COLO668 (cell line): ENCODE measurements at regions not wholly inside any gene's neighbourhood (a gene's known extent, or its start where the extent isn't known, plus 50 kb on each side); places are given as distances from the start of the nearest gene placed in this dataset.

Experiments
- DNase-seq: peaks from one replicate; lab custom pipeline; 2025; ENCODE audit not compliant: unreplicated experiment; lab: John Stamatoyannopoulos, UW

DNA sequence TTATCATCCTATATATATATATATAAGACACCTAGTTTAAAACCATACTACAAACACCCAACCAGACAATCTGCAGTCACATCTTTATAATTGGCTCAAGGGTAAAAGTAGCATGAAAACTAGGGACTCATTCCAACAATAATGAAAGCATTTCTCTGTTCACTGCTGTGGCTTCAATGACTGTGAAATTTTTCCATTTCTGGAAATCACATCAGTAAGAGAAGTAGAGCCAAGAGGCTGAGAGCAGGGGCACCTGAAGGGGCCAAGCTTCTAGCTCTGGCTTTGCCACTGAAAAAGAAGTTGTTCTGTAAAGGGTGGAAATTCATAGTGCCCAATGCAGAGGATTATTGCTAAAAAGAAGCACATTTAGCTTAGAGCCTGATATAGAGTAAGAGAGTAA is 158.6 kb upstream of the GLI3 start:
- DNase-seq: no peak

- no peak for DNase-seq
These were observed 155.8 kb upstream of the GLI3 start for GRCh38 chr7:42392826-42393225.

GRCh38 chr7:42389697-42390096 is 152.7 kb upstream of the GLI3 start:
- DNase-seq: no peak

DNA sequence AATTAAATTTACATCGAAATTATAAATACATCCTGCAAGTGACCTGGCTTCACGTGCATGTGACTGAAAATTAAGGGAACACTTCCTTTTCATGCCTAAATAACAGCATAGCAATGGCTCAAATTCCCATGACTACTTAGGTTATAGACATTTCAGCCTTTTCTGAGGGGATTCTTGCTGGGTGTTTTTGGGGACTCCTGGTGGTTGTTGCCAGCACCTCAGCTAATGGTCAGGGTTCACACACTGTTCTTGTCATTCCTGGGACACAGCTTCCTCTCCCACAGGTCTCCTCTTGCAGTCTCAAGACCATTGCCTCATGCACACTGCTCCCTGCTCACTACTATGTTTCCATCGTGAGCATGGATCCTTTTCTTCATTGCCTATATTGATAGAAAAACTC is 148.9 kb upstream of the GLI3 start:
- DNase-seq: no peak

GRCh38 chr7:42381161-42381560 is 144.2 kb upstream of the GLI3 start:
- no peak for DNase-seq

- no peak for DNase-seq
These were observed 143.4 kb upstream of the GLI3 start for GRCh38 chr7:42380401-42380800.

- DNase-seq: no peak
These were observed 141.1 kb upstream of the GLI3 start for GRCh38 chr7:42378149-42378548.

GRCh38 chr7:42373285-42373684 is 136.3 kb upstream of the GLI3 start:
- DNase-seq: no peak

- no peak for DNase-seq
These were observed 135.5 kb upstream of the GLI3 start for GRCh38 chr7:42372479-42372878.

- no peak for DNase-seq
These were observed 122.9 kb upstream of the GLI3 start for GRCh38 chr7:42359946-42360345.

DNA sequence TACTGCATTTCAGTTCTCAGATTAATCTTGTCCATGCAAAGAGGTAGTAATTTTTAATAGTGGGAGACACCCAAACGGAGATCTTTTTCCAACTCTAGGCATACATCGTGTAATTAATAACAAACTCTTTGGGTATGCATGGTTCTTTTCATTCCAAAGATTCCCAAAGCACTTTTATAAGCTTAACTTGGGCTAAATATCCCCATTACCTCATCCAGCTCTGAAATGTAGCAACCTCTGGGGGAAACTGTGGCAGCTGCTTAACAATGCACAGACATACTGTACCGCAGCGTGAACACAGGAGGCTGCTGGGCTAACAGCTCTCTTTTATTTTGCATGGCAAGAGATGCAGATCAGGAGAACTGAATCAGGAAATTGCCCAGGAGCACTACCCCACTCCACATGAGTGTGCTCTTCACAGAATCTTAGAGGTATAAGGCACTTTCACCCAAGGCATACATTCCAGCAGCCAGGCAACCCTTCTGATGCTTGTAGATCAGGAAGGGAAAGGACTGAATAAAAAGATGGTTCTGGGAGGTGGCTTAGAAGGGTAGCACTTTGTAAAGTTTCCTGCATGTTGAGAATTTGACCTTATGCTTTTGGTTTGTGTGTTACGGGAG is 114.4 kb upstream of the GLI3 start:
- no peak for DNase-seq

- DNase-seq: no peak
These were observed 113.8 kb upstream of the GLI3 start for GRCh38 chr7:42350801-42351200.

- no peak for DNase-seq
These were observed 111.6 kb upstream of the GLI3 start for GRCh38 chr7:42348631-42349030.

DNA sequence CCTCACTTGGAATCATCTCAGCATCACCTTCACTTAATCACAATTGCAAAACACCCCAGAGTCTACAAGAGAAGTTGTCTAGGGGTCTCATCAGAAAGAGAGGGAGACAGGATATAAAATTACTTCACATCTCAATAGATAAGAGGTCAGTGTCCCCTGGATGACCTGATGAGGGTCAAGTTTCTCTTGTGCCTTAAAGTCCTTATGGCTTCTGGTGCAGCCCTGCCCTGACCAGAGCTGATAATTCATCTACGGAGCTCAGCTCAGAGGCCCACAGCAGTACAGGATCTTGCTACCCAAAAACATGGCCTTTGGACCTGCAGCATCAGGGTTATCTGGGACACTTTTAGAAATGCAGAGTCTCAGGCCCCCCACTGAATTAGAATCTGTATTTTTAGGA is 111.1 kb upstream of the GLI3 start:
- DNase-seq: no peak

DNA sequence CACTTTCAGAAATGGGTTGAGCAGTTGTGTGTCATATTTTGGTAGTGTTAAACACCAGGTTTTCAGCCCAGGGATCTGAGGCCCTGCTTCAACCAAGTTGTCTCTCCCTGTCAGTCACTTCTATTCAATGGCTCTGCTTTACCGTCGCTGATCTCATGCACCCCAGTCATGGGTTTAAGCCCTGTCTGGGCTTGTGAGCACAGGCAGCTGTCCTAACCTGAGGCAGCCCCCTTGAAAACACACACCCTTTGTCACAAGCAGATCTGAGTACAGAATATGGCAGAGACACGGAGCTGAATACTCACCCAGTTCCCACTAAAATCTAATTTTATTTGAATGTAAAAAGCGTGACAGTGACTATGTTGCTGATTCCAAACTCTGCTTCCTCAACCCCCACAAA is 110.6 kb upstream of the GLI3 start:
- no peak for DNase-seq

DNA sequence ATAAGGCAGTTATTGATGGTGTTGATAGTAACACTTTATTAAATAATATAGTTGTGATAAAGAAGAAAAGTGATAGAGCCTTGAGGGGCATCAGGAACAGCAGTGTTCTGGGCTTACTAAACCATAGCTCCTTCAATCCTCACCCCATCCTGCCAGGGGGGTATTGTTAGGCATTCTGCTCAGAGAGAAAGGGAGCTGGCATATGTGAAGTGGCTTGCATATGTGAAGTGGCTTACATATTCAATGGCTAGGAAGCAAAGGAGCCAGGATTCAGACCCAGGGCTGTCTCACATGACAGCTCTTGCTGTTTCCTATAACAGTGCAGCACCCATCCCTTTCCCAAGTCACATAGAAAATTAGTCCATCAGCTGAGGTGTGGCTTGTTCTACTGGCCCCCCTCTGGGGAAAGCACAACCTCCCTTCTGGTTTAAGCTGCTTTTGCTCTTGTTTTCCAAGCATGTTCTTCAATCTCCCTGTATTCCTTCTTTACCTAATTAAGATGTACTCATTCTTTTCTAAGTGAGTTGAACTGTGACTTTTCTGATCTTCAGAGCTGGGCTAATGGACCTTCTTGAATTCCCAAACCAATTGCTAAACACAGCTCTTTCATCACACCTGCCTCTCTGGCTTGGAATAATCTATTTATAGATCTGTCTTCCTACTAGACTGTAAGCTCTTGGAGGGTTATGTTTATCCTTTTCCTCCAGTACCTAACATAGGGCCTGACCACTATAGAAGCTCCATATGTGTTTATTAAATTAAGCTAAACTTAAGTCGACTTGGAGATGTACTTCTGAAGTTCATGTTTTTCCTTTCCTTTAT is 108.7 kb upstream of the GLI3 start:
- DNase-seq: no peak

DNA sequence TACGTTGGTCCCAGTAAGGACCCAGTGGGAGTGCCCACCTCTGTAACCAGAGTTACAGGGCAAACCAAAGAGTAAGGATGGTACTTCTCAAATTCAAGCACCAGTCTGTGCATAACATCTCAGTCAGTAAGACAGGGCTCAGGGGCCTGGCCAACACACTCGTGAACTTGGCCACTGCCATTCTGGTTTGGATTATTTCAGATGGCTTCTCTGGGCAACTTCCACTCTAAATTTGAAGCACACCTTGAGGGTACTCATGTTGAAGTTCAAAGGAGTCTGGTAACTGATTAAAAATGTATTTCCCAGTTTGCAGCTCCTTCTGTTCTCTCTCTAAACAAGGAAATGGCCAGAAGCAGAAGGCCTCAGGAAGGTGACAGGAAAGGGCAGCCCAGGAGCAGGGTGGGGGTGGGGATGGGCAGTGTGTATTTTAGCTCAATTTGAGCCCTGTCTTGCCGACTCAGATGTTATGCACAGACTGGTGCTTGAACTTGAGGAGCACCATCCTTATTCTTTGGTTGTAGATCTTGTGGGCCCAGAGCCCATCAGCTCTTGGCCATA is 107.3 kb upstream of the GLI3 start:
- DNase-seq: no peak

DNA sequence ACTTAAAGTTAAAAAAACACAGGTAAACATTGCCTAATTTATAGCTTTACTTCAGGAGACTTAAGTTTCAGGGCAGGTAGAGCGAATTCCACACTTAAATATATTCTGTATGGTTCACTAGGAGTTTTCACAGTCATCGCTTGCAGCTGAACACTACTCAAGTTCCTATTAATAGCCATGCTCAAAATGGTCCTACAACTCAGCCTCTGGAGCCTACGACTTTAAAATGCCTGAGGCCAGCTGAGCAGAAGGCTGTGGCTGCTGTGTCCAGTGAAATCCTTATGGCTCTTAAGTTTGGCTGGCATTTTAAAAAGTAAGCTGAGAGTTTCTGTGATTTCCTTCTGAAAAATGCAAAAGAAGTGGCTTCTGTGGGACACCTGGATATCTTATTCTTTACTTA is 105.4 kb upstream of the GLI3 start:
- DNase-seq: no peak

- no peak for DNase-seq
These were observed 103.4 kb upstream of the GLI3 start for GRCh38 chr7:42340436-42340835.

DNA sequence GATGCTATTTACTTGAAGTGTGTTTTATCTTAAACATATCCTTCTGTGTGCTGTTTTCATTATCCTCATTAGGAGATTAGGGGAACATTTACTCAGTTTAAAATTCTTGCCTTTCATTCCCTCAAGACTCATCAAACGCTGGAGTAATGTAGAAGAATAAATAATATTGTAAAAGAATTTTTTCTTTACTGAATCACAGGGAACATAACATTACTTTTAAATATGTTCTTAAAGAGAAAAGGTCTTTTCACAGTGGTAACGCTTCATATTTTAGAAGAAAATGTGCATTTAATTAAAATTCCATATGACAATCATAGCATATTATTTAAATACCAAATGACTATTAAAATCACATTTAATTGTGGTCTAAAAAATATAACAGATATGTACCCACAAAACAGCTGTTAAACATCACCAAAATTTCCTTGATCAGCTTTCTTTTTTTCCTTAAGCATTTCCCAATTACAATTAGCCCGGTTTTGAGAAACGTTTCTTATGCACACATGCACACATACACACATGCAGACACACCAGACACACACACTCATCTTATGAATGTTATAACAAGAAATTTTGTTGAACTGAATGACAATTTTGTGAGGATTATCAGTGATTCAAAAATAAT is 102.0 kb upstream of the GLI3 start:
- DNase-seq: no peak

- no peak for DNase-seq
These were observed 101.4 kb upstream of the GLI3 start for GRCh38 chr7:42338231-42338915.
